ENCODE measurements at regions not wholly inside any gene's neighbourhood (a gene's known extent, or its start where the extent isn't known, plus 50 kb on each side); places are given as distances from the start of the nearest gene placed in this dataset.

GRCh38 chr2:204487447-204488229, 57.6 kb upstream of the PARD3B start:
- no peak for TF ChIP-seq POLR2AphosphoS5 (IDR thresholded peaks at IDR 0.05; ENCODE audit: low read depth, low read length)
- TF ChIP-seq, protein P1, sequence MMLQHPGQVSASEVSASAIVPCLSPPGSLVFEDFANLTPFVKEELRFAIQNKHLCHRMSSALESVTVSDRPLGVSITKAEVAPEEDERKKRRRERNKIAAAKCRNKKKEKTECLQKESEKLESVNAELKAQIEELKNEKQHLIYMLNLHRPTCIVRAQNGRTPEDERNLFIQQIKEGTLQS (IDR thresholded peaks at IDR 0.05) = no peak
- TF ChIP-seq POLR2A (IDR thresholded peaks at IDR 0.05; ENCODE audit: borderline replicate concordance, extremely low read depth, insufficient read depth, insufficient read length) = no peak
- TF ChIP-seq ZBTB33 (IDR thresholded peaks at IDR 0.05; ENCODE audit: extremely low read depth, insufficient replicate concordance, low read length) = no peak
- no peak for TF ChIP-seq TCF7L2 (IDR thresholded peaks at IDR 0.05; ENCODE audit: borderline replicate concordance, extremely low read depth, insufficient read depth, insufficient read length)
- no peak for TF ChIP-seq EGR1 (IDR thresholded peaks at IDR 0.05; ENCODE audit: low read depth)
- TF ChIP-seq, protein P2, sequence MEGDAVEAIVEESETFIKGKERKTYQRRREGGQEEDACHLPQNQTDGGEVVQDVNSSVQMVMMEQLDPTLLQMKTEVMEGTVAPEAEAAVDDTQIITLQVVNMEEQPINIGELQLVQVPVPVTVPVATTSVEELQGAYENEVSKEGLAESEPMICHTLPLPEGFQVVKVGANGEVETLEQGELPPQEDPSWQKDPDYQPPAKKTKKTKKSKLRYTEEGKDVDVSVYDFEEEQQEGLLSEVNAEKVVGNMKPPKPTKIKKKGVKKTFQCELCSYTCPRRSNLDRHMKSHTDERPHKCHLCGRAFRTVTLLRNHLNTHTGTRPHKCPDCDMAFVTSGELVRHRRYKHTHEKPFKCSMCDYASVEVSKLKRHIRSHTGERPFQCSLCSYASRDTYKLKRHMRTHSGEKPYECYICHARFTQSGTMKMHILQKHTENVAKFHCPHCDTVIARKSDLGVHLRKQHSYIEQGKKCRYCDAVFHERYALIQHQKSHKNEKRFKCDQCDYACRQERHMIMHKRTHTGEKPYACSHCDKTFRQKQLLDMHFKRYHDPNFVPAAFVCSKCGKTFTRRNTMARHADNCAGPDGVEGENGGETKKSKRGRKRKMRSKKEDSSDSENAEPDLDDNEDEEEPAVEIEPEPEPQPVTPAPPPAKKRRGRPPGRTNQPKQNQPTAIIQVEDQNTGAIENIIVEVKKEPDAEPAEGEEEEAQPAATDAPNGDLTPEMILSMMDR (IDR thresholded peaks at IDR 0.05 in 2 of 3, conservative IDR thresholded peaks at IDR 0.05 in 1 of 3; ENCODE audit: borderline replicate concordance in 1 of 3, insufficient read depth in 1 of 3, low read depth in 2 of 3, low read length in 2 of 3) = no peak
- TF ChIP-seq EZH2 (IDR thresholded peaks at IDR 0.05) = no peak
- TF ChIP-seq RAD21 (IDR thresholded peaks at IDR 0.05; ENCODE audit: low read depth) = no peak
- no peak for TF ChIP-seq YY1 (IDR thresholded peaks at IDR 0.05; ENCODE audit: extremely low read depth, insufficient replicate concordance, low read depth, low read length)
- no peak for TF ChIP-seq FOSL1 (IDR thresholded peaks at IDR 0.05; ENCODE audit: low read depth)
- no peak for TF ChIP-seq ELF1 (IDR thresholded peaks at IDR 0.05; ENCODE audit: borderline replicate concordance, low read depth)
